Superior temporal gyrus (tissue), 1 donor: ENCODE measurements at regions not wholly inside any gene's neighbourhood (a gene's known extent, or its start where the extent isn't known, plus 50 kb on each side); places are given as distances from the start of the nearest gene placed in this dataset.
A peak's percentile ranks its signal among the peaks of the same experiment; 100 is the strongest.
"Not testable (repeated sequence)": the region's sequence is repeated elsewhere in the genome, so short reads cannot be mapped to it uniquely, and the experiment has no call there.

Experiments
- DNase-seq: peaks from one replicate; pipeline ENCODE4 v3.0.0-alpha.2; 2016; ENCODE audit errors: extremely low spot score

- no peak for DNase-seq
Measured at GRCh38 chr5:86977190-86977589, 290.5 kb upstream of the RASA1 start.

- DNase-seq = no peak
Measured at GRCh38 chr5:86977808-86978207, 289.9 kb upstream of the RASA1 start.

- DNase-seq = no peak
Measured at GRCh38 chr5:86979811-86980411, 287.8 kb upstream of the RASA1 start.

- no peak for DNase-seq
Measured at GRCh38 chr5:86981898-86982297, 285.8 kb upstream of the RASA1 start.

- DNase-seq = no peak
Measured at GRCh38 chr5:86983208-86983607, 284.5 kb upstream of the RASA1 start.

- no peak for DNase-seq
Measured at GRCh38 chr5:86986837-86987236, 280.8 kb upstream of the RASA1 start.

GRCh38 chr5:86997516-86997915 is 270.2 kb upstream of the RASA1 start:
- no peak for DNase-seq

GRCh38 chr5:86999951-87000350 is 267.7 kb upstream of the RASA1 start:
- no peak for DNase-seq

GRCh38 chr5:87002485-87002884 is 265.2 kb upstream of the RASA1 start:
- no peak for DNase-seq

GRCh38 chr5:87004101-87004500 is 263.6 kb upstream of the RASA1 start:
- no peak for DNase-seq

- DNase-seq = no peak
Measured at GRCh38 chr5:87007737-87008136, 259.9 kb upstream of the RASA1 start.

GRCh38 chr5:87008751-87009560 is 258.7 kb upstream of the RASA1 start:
- no peak for DNase-seq

- DNase-seq = no peak
Measured at GRCh38 chr5:87010736-87011135, 256.9 kb upstream of the RASA1 start.

- DNase-seq = no peak
Measured at GRCh38 chr5:87015901-87016300, 251.8 kb upstream of the RASA1 start.

- DNase-seq = peak; percentile 56
Measured at GRCh38 chr5:87020099-87020934, 247.4 kb upstream of the RASA1 start.

- DNase-seq = no peak
Measured at GRCh38 chr5:87022415-87022814, 245.3 kb upstream of the RASA1 start.

GRCh38 chr5:87027570-87027969 is 240.1 kb upstream of the RASA1 start:
- no peak for DNase-seq

- no peak for DNase-seq
Measured at GRCh38 chr5:87029951-87030350, 237.7 kb upstream of the RASA1 start.

GRCh38 chr5:87030699-87031098 is 237.0 kb upstream of the RASA1 start:
- DNase-seq = no peak

GRCh38 chr5:87034557-87034956 is 233.1 kb upstream of the RASA1 start:
- no peak for DNase-seq

- DNase-seq = no peak
Measured at GRCh38 chr5:87042554-87042953, 225.1 kb upstream of the RASA1 start.

GRCh38 chr5:87048156-87048555 is 219.5 kb upstream of the RASA1 start:
- no peak for DNase-seq

- DNase-seq = not testable (repeated sequence)
Measured at GRCh38 chr5:87049012-87049411, 218.7 kb upstream of the RASA1 start.
